ENCODE measurements at regions not wholly inside any gene's neighbourhood (a gene's known extent, or its start where the extent isn't known, plus 50 kb on each side); places are given as distances from the start of the nearest gene placed in this dataset.

- no peak for TF ChIP-seq POLR2A (IDR thresholded peaks at IDR 0.05; ENCODE audit: low read length)
- no peak for TF ChIP-seq GATA1 (IDR thresholded peaks at IDR 0.05; ENCODE audit: low read depth, low read length)
Measured at GRCh38 chr10:17516376-17516775, 62.0 kb upstream of the ST8SIA6 start.

Measured in erythroblast (primary cell).